H1 (cell line): ENCODE measurements at regions not wholly inside any gene's neighbourhood (a gene's known extent, or its start where the extent isn't known, plus 50 kb on each side); places are given as distances from the start of the nearest gene placed in this dataset.
A peak's percentile ranks its signal among the peaks of the same experiment; 100 is the strongest.

ENCODE experiments used
- CTCF ChIA-PET: fragments of 300-600 bp; sonication (Branson Sonifier 250); formaldehyde crosslinking; loops from one replicate; lab custom pipeline; 2021; ENCODE audit not compliant: partially characterized antibody; lab: Charles Lee
- POLR2A ChIA-PET: fragments of 300-600 bp; sonication (Branson Sonifier 250); formaldehyde crosslinking; loops from one replicate; lab custom pipeline; 2021; ENCODE audit warnings: inconsistent platforms; ENCODE audit not compliant: partially characterized antibody; lab: Charles Lee
- DNase-seq, 2 experiments: peaks; one replicate each; pipeline versions ENCODE4 v3.0.0 to v3.0.0-alpha.2; 2010 to 2022; ENCODE audit warnings: low spot score in 2 of 2, low read depth in 1 of 2, mixed read lengths in 1 of 2
- FAIRE-seq: peaks from 2 replicates; lab custom pipeline; 2011; peaks lifted over from hg19 to GRCh38; lab: Jason Lieb, UNC
- H2AFZ ChIP-seq: 2 replicates; pipeline ENCODE4 v1.8.1; 2012; ENCODE audit warnings: low read length, inconsistent platforms
- H2AK5ac ChIP-seq: 2 replicates; pipeline ENCODE4 v1.6.1; 2013; ENCODE audit warnings: low read depth, low read length
- H2BK120ac ChIP-seq: replicated peaks from 2 replicates; pipeline ENCODE3; 2013; ENCODE audit warnings: low read depth, low read length, inconsistent platforms
- H2BK12ac ChIP-seq: 2 replicates; pipeline ENCODE4 v1.6.1; 2013; ENCODE audit warnings: low read depth, low read length
- H2BK15ac ChIP-seq: 2 replicates; pipeline ENCODE4 v1.6.1; 2013; ENCODE audit warnings: low read length
- H2BK20ac ChIP-seq: 2 replicates; pipeline ENCODE4 v1.6.1; 2013; ENCODE audit warnings: low read length
- H2BK5ac ChIP-seq: 2 replicates; pipeline ENCODE4 v1.6.1; 2013; ENCODE audit warnings: low read depth, low read length
- H3K14ac ChIP-seq: 2 replicates; pipeline ENCODE4 v1.6.1; 2013; ENCODE audit warnings: inconsistent platforms; ENCODE audit not compliant: insufficient read length
- H3K18ac ChIP-seq: 2 replicates; pipeline ENCODE4 v1.6.1; 2013; ENCODE audit warnings: low read length; ENCODE audit errors: extremely low read depth
- H3K23ac ChIP-seq: 2 replicates; pipeline ENCODE4 v1.6.1; 2013; ENCODE audit warnings: inconsistent platforms; ENCODE audit not compliant: insufficient read length
- H3K23me2 ChIP-seq: 2 replicates; pipeline ENCODE4 v1.6.1; 2013; ENCODE audit warnings: low read depth, low read length
- H3K27ac ChIP-seq: 2 replicates; pipeline ENCODE4 v1.6.1; 2011; ENCODE audit warnings: low read depth, low read length, inconsistent platforms
- H3K27me3 ChIP-seq, 4 experiments: replicated peaks in 1 of 4; 1 replicate in 1 of 4; 2 replicates in 3 of 4; pipeline versions ENCODE4 v1.6.1 to v1.8.1; 2011 to 2013; ENCODE audit warnings: low read length in 3 of 4, mild to moderate bottlenecking in 3 of 4, inconsistent platforms in 2 of 4, mixed read lengths in 2 of 4, moderate library complexity in 1 of 4; ENCODE audit not compliant: control insufficient read depth in 3 of 4, insufficient read depth in 3 of 4; ENCODE audit errors: extremely low read depth in 1 of 4
- H3K36me3 ChIP-seq, 4 experiments: 2 replicates each; pipeline versions ENCODE4 v1.6.1 to v1.8.1; 2011 to 2013; ENCODE audit warnings: mild to moderate bottlenecking in 4 of 4, low read length in 3 of 4, moderate library complexity in 2 of 4, control low read depth in 1 of 4, inconsistent platforms in 1 of 4; ENCODE audit not compliant: insufficient read depth in 4 of 4, control insufficient read depth in 2 of 4
- H3K4ac ChIP-seq: replicated peaks from 2 replicates; pipeline ENCODE3; 2013; ENCODE audit warnings: low read length, low read depth, mixed read lengths, inconsistent platforms; ENCODE audit not compliant: insufficient read length
- H3K4me1 ChIP-seq, 4 experiments: replicated peaks in 1 of 4; 1 replicate in 1 of 4; 2 replicates in 3 of 4; pipeline versions ENCODE4 v1.6.1 to v1.8.1; 2011 to 2013; ENCODE audit warnings: low read length in 3 of 4, inconsistent platforms in 2 of 4, mixed read lengths in 1 of 4; ENCODE audit not compliant: insufficient read depth in 4 of 4, control insufficient read depth in 3 of 4
- H3K4me2 ChIP-seq, 2 experiments: 2 replicates each; pipeline versions ENCODE4 v1.6.1 to v1.8.1; 2011 to 2013; ENCODE audit warnings: low read depth in 2 of 2, low read length in 2 of 2, control low read depth in 1 of 2, inconsistent platforms in 1 of 2, mild to moderate bottlenecking in 1 of 2; ENCODE audit not compliant: insufficient read depth in 1 of 2
- H3K4me3 ChIP-seq, 4 experiments: fragments of 200-600, 300-600 bp in 1 of 4; sonication (generic), shearing (Covaris generic), sonication (Bioruptor Twin) in 1 of 4; 2 replicates each; pipeline versions ENCODE4 v1.5.1 to v1.8.1; 2011 to 2016; ENCODE audit warnings: low read length in 4 of 4, low read depth in 3 of 4, control low read depth in 2 of 4, inconsistent platforms in 2 of 4, mild to moderate bottlenecking in 2 of 4, mixed read lengths in 1 of 4, moderate library complexity in 1 of 4; ENCODE audit not compliant: insufficient read depth in 2 of 4; ENCODE audit errors: extremely low read depth in 1 of 4
- H3K56ac ChIP-seq: replicated peaks from 2 replicates; pipeline ENCODE3; 2013; ENCODE audit warnings: low read depth, mild to moderate bottlenecking, mixed read lengths, low read length, inconsistent platforms; ENCODE audit not compliant: insufficient read length
- H3K79me1 ChIP-seq: 2 replicates; pipeline ENCODE4 v1.6.1; 2013; ENCODE audit warnings: low read depth, low read length, control low read depth
- H3K79me2 ChIP-seq, 2 experiments: 2 replicates each; pipeline versions ENCODE4 v1.6.1 to v1.8.1; 2012 to 2013; ENCODE audit warnings: low read length in 2 of 2, mild to moderate bottlenecking in 2 of 2, inconsistent platforms in 1 of 2; ENCODE audit not compliant: insufficient read depth in 2 of 2, control insufficient read depth in 1 of 2
- H3K9ac ChIP-seq, 4 experiments: replicated peaks in 1 of 4; 1 replicate in 1 of 4; 2 replicates in 3 of 4; pipeline versions ENCODE4 v1.6.1 to v1.8.1; 2011 to 2013; ENCODE audit warnings: low read depth in 3 of 4, low read length in 3 of 4, control low read depth in 2 of 4, mild to moderate bottlenecking in 2 of 4, moderate library complexity in 2 of 4, inconsistent platforms in 1 of 4; ENCODE audit errors: extremely low read depth in 1 of 4
- H3K9me3 ChIP-seq, 2 experiments: 2 replicates each; pipeline versions ENCODE4 v1.6.1 to v1.8.1; 2012 to 2013; ENCODE audit warnings: mild to moderate bottlenecking in 2 of 2, moderate library complexity in 2 of 2, control low read depth in 1 of 2, inconsistent platforms in 1 of 2, low read depth in 1 of 2, low read length in 1 of 2, mixed read lengths in 1 of 2; ENCODE audit not compliant: insufficient read depth in 2 of 2
- H4K20me1 ChIP-seq, 2 experiments: replicated peaks in 1 of 2; 2 replicates each; pipeline versions ENCODE3 to v1.8.1; 2011 to 2013; ENCODE audit warnings: inconsistent platforms in 2 of 2, low read length in 2 of 2, mild to moderate bottlenecking in 1 of 2; ENCODE audit not compliant: insufficient read depth in 2 of 2, control insufficient read depth in 1 of 2
- H4K5ac ChIP-seq: 2 replicates; pipeline ENCODE4 v1.6.1; 2013; ENCODE audit warnings: low read length, low read depth, mixed read lengths, inconsistent platforms; ENCODE audit not compliant: insufficient read length
- H4K8ac ChIP-seq: 2 replicates; pipeline ENCODE4 v1.8.0; 2013; ENCODE audit warnings: mild to moderate bottlenecking, moderate library complexity, low read length, inconsistent platforms; ENCODE audit not compliant: insufficient read depth; ENCODE audit errors: extremely low read depth
- H4K91ac ChIP-seq: replicated peaks from 2 replicates; pipeline ENCODE3; 2013; ENCODE audit warnings: low read length, mixed read lengths, inconsistent platforms; ENCODE audit not compliant: insufficient read length
- TAF7 ChIP-seq: optimal IDR thresholded peaks from 2 replicates; pipeline ENCODE3; 2011; ENCODE audit warnings: low read depth, mild to moderate bottlenecking, inconsistent platforms, low read length, moderate library complexity, borderline replicate concordance

GRCh38 chr5:39517800-39518199 lies 93.0 kb upstream of the DAB2 start:
- DNase-seq = no peak
- no peak overlapping the region for H3K23ac ChIP-seq
- CTCF ChIA-PET = interaction anchor here (1.0 to 1.3 kb wide), 2 partner anchors 8 to 30 kb away, joined by 3 to 4 read pairs; no protein-coding TSS in a partner anchor
- H3K18ac ChIP-seq = no peak overlapping the region
- H3K79me2 ChIP-seq = no peaks in the 10 kb centered on the region
- POLR2A ChIA-PET = no interaction called here
- no peak overlapping the region for H2BK12ac ChIP-seq
- no peak overlapping the region for H4K8ac ChIP-seq
- no peak overlapping the region for H3K4ac ChIP-seq
- no peaks in the 10 kb centered on the region for H3K23me2 ChIP-seq
- FAIRE-seq = no peak
- no peaks in the 10 kb centered on the region for H3K36me3 ChIP-seq
- H3K14ac ChIP-seq = no peak overlapping the region
- H3K56ac ChIP-seq = no peak overlapping the region
- H3K4me3 ChIP-seq = peak overlapping the region in 1 of 4 experiments; percentile 30; a peak in 1 of 8 replicates
- no peak overlapping the region for H4K5ac ChIP-seq
- H2BK15ac ChIP-seq = no peak overlapping the region
- no peak overlapping the region for H4K91ac ChIP-seq
- peaks cover 2 to 8% (median 3%) of the 10 kb centered on the region in 4 experiments; a peak in 4 of 7 replicates for H3K4me1 ChIP-seq
- no peaks in the 10 kb centered on the region for H4K20me1 ChIP-seq
- no peak overlapping the region for H2AK5ac ChIP-seq
- no peaks in the 10 kb centered on the region for H3K9me3 ChIP-seq
- no peak overlapping the region for H2BK120ac ChIP-seq
- H2AFZ ChIP-seq = no peak overlapping the region
- H3K27me3 ChIP-seq = no peaks in the 10 kb centered on the region
- H3K4me2 ChIP-seq = peak overlapping the region; percentile 43 to 46; a peak in 2 of 4 replicates
- no peak overlapping the region for H3K27ac ChIP-seq
- no peak overlapping the region for H3K9ac ChIP-seq
- no peaks in the 10 kb centered on the region for H3K79me1 ChIP-seq
- no peak overlapping the region for H2BK20ac ChIP-seq
- H2BK5ac ChIP-seq = no peak overlapping the region
- TF ChIP-seq TAF7 = no peak
